ENCODE measurements at regions not wholly inside any gene's neighbourhood (a gene's known extent, or its start where the extent isn't known, plus 50 kb on each side); places are given as distances from the start of the nearest gene placed in this dataset.

- TF ChIP-seq CTCF (IDR thresholded peaks at IDR 0.05) (no peak), EZH2 (IDR thresholded peaks at IDR 0.05) (no peak)
These were observed 241.8 kb upstream of the MSX2 start for GRCh38 chr5:174482607-174483024.

All from neural progenitor cell (in vitro differentiated cells).